OCI-LY1 (cell line): ENCODE measurements at regions not wholly inside any gene's neighbourhood (a gene's known extent, or its start where the extent isn't known, plus 50 kb on each side); places are given as distances from the start of the nearest gene placed in this dataset.

Source experiments
- H2AFZ ChIP-seq: fragments of 200-600 bp; sonication (generic), shearing (Covaris generic); 2 replicates; pipeline ENCODE4 v1.6.0; 2014; ENCODE audit warnings: antibody characterized with exemption, mild to moderate bottlenecking, low read length
- H3F3A ChIP-seq: fragments of 200-600 bp; sonication (generic), shearing (Covaris generic); 2 replicates; pipeline ENCODE4 v1.6.0; 2014; ENCODE audit warnings: mild to moderate bottlenecking, antibody characterized with exemption, low read length, moderate library complexity; ENCODE audit not compliant: insufficient read depth
- H3K27ac ChIP-seq: fragments of 200-600 bp; sonication (generic); 2 replicates; pipeline ENCODE4 v1.5.1; 2014; ENCODE audit warnings: low read length, mixed run types, mild to moderate bottlenecking, low read depth; ENCODE audit not compliant: poor library complexity, severe bottlenecking
- H3K27me3 ChIP-seq: fragments of 200-600 bp; sonication (generic); 2 replicates; pipeline ENCODE4 v1.6.0; 2014; ENCODE audit warnings: antibody characterized with exemption, mild to moderate bottlenecking, low read length, moderate library complexity; ENCODE audit not compliant: insufficient read depth
- H3K36me3 ChIP-seq: fragments of 200-600 bp; sonication (generic); 2 replicates; pipeline ENCODE4 v1.6.1; 2014; ENCODE audit warnings: mild to moderate bottlenecking, antibody characterized with exemption, low read length, moderate library complexity, mixed read lengths; ENCODE audit not compliant: insufficient read depth
- H3K4me1 ChIP-seq: fragments of 200-600 bp; sonication (generic); 2 replicates; pipeline ENCODE4 v1.5.1; 2014; ENCODE audit warnings: mild to moderate bottlenecking, low read length, moderate library complexity; ENCODE audit not compliant: insufficient read depth, severe bottlenecking
- H3K4me2 ChIP-seq: fragments of 200-600 bp; sonication (generic), shearing (Covaris generic); 2 replicates; pipeline ENCODE4 v1.6.1; 2014; ENCODE audit warnings: low read length
- H3K4me3 ChIP-seq: fragments of 200-600 bp; sonication (generic); 2 replicates; pipeline ENCODE4 v1.5.1; 2014; ENCODE audit warnings: low read length, low read depth, mild to moderate bottlenecking, mixed read lengths; ENCODE audit not compliant: poor library complexity, severe bottlenecking
- H3K79me2 ChIP-seq: fragments of 200-600 bp; shearing (Covaris generic); 2 replicates; pipeline ENCODE4 v1.6.1; 2016; ENCODE audit warnings: mixed run types, low read length, mixed read lengths; ENCODE audit not compliant: insufficient read depth
- H3K9ac ChIP-seq: fragments of 200-600 bp; sonication (generic), shearing (Covaris generic); 2 replicates; pipeline ENCODE4 v1.6.1; 2014; ENCODE audit warnings: mild to moderate bottlenecking, low read length, mixed read lengths
- H3K9me2 ChIP-seq: fragments of 200-600 bp; sonication (generic), shearing (Covaris generic); 2 replicates; pipeline ENCODE4 v1.6.1; 2014; ENCODE audit warnings: low read depth, mild to moderate bottlenecking, low read length, mixed read lengths
- H3K9me3 ChIP-seq: fragments of 200-600 bp; shearing (Covaris generic); 2 replicates; pipeline ENCODE4 v1.6.1; 2014; ENCODE audit warnings: low read length, mixed read lengths
- H4K20me1 ChIP-seq: fragments of 200-600 bp; sonication (generic), shearing (Covaris generic); 2 replicates; pipeline ENCODE4 v1.6.0; 2016; ENCODE audit warnings: mild to moderate bottlenecking, low read length; ENCODE audit not compliant: insufficient read depth
- EZH2 ChIP-seq: fragments of 200-600 bp; sonication (generic), shearing (Covaris generic); IDR thresholded peaks from 2 replicates; pipeline ENCODE4 v1.8.0; 2017; ENCODE audit warnings: borderline replicate concordance, mixed run types, mild to moderate bottlenecking, antibody characterized with exemption, low read length, moderate library complexity, mixed read lengths
- TF ChIP-seq, protein P1 (sequence below): fragments of 200-600 bp; sonication (generic), shearing (Covaris generic); IDR thresholded peaks from 2 replicates; pipeline ENCODE4 v1.5.1; 2017; ENCODE audit warnings: mild to moderate bottlenecking, antibody characterized with exemption, low read length, moderate library complexity, mixed read lengths

DNA sequence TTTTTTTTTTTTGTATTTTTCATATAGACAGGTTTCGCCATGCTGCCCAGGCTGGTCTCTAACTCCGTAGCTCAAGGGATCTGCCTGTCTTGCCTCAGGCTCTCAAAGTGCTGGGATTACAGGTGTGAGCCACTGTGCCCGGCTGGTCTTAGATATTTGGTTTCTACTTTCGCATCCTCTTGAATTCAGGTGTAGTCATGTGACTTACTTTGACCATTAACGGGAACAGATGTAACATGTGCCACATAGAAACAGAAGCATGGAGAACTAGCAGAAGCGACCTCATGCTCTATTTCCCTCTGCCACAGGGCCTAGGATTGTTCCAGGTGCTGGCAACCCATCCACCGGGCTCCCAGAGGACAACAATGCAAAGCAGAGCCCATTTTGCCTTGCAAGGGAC is 166.6 kb downstream of the CYLD start:
- no peak overlapping the region for H3K27ac ChIP-seq
- no peaks in the 10 kb centered on the region for H3K9me2 ChIP-seq
- no peaks in the 10 kb centered on the region for H3K9me3 ChIP-seq
- no peaks in the 10 kb centered on the region for H3F3A ChIP-seq
- no peak overlapping the region for H3K9ac ChIP-seq
- H3K27me3 ChIP-seq = 0 out of 2 replicates have a peak, but pooled peaks cover 3% of the 10 kb centered on the region
- no peak overlapping the region for H3K4me3 ChIP-seq
- H3K79me2 ChIP-seq = no peaks in the 10 kb centered on the region
- no peak overlapping the region for H3K4me2 ChIP-seq
- TF ChIP-seq, protein P1, sequence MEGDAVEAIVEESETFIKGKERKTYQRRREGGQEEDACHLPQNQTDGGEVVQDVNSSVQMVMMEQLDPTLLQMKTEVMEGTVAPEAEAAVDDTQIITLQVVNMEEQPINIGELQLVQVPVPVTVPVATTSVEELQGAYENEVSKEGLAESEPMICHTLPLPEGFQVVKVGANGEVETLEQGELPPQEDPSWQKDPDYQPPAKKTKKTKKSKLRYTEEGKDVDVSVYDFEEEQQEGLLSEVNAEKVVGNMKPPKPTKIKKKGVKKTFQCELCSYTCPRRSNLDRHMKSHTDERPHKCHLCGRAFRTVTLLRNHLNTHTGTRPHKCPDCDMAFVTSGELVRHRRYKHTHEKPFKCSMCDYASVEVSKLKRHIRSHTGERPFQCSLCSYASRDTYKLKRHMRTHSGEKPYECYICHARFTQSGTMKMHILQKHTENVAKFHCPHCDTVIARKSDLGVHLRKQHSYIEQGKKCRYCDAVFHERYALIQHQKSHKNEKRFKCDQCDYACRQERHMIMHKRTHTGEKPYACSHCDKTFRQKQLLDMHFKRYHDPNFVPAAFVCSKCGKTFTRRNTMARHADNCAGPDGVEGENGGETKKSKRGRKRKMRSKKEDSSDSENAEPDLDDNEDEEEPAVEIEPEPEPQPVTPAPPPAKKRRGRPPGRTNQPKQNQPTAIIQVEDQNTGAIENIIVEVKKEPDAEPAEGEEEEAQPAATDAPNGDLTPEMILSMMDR = no peak
- TF ChIP-seq EZH2 = no peak
- H4K20me1 ChIP-seq = no peaks in the 10 kb centered on the region
- no peak overlapping the region for H2AFZ ChIP-seq
- H3K36me3 ChIP-seq = no peaks in the 10 kb centered on the region
- no peaks in the 10 kb centered on the region for H3K4me1 ChIP-seq

DNA sequence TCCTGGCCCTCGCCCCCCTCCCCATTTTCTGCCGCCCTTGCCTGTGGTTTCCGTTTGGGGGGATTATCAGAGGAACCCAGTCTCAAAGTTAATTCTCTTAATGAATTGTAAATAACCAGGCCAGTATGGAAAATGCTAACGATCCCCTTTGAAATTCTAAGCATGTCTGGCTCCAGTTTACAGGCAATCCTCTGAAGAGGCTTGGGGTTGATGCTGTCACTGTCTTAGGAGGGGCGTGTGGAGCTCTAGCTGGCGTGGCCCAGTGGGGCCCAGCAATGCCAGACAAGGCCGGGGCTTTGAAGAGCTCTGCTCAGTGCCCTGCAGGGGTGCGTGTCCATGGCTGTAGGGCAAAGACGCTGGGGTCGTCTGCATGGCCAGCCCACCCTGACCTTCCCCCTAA is 164.6 kb downstream of the CYLD start:
- Histone ChIP-seq H3K27me3 (no peaks in the 10 kb centered on the region), H3F3A (no peaks in the 10 kb centered on the region), H3K36me3 (no peaks in the 10 kb centered on the region), H3K4me1 (no peaks in the 10 kb centered on the region), H3K79me2 (no peaks in the 10 kb centered on the region), H3K9me2 (no peaks in the 10 kb centered on the region), H3K27ac (no peak overlapping the region), H4K20me1 (no peaks in the 10 kb centered on the region), H2AFZ (no peak overlapping the region), H3K9me3 (no peaks in the 10 kb centered on the region), H3K4me2 (no peak overlapping the region), H3K4me3 (no peak overlapping the region), H3K9ac (no peak overlapping the region)
- TF ChIP-seq EZH2 = no peak
- TF ChIP-seq, protein P1 = no peak

DNA sequence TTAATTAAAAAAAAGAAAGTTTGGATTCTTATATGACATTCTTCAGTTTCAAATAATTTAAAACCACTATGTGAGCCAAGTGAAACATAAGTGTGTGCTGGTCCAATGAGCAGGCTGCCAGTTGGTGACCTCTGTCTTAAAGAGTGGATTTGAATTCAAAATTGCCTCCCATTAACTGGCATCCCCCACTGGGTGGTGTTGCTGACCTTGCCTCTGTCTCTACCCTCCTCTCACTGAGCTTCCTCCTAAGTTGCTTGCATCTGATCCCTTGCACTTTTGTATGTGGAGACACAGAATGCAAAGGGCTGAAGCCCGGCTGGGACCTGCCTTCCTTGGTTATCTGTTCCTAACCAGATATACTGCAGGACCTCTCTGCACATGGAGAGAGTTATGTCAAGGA is 160.6 kb downstream of the CYLD start:
- H3K27ac ChIP-seq = no peak overlapping the region
- no peak overlapping the region for H2AFZ ChIP-seq
- no peaks in the 10 kb centered on the region for H3K4me1 ChIP-seq
- no peaks in the 10 kb centered on the region for H3F3A ChIP-seq
- H3K27me3 ChIP-seq = no peaks in the 10 kb centered on the region
- no peak overlapping the region for H3K4me3 ChIP-seq
- TF ChIP-seq EZH2 = no peak
- TF ChIP-seq, protein P1 = no peak
- no peak overlapping the region for H3K9ac ChIP-seq
- no peaks in the 10 kb centered on the region for H3K9me3 ChIP-seq
- H3K36me3 ChIP-seq = no peaks in the 10 kb centered on the region
- no peaks in the 10 kb centered on the region for H3K79me2 ChIP-seq
- H3K4me2 ChIP-seq = no peak overlapping the region
- no peaks in the 10 kb centered on the region for H4K20me1 ChIP-seq
- no peaks in the 10 kb centered on the region for H3K9me2 ChIP-seq
